NCI-H69 (cell line): ENCODE measurements at regions not wholly inside any gene's neighbourhood (a gene's known extent, or its start where the extent isn't known, plus 50 kb on each side); places are given as distances from the start of the nearest gene placed in this dataset.
A peak's percentile ranks its signal among the peaks of the same experiment; 100 is the strongest.

Source experiments
- DNase-seq: peaks from one replicate; lab custom pipeline; 2025; lab: John Stamatoyannopoulos, UW

DNA sequence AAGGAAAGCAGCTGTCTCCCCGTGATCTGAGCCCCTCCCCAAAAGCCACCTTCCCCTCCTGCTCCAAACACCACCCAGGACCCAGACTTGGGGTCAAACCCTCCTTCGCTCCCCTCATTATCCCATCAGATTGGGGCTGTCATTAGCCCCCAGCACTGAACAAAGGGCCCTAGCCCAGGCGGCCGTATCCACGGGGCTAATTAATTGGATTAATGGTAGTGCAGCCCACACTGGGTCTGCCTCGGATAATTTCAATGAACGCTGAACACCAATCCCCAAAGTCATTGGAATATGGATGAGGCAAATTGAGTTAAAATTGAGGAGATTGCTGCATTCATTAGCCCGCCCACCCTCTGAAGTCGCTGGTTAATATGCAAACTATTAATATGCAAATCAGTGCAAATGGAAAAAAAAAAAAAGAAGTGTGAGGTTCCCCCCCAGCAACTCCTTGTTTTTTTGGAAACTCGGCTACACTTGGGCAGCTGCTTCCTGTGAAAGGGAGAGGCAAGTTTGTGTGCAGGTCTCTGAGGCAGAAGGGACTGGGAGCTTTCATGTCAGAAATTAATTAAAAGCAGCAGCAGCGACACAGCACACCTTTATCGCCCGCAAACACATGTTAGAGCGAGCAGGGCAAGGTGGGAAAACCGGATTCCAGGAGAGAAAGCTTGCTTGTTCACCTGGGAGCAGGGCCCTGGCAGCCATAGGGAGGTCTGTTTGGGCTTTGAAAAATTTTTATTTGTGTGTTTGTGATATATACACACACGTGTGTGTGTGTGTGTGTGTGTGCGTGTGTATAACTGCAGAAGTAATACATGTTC is 517.8 kb downstream of the MIAT start:
- DNase-seq, result no peak

DNA sequence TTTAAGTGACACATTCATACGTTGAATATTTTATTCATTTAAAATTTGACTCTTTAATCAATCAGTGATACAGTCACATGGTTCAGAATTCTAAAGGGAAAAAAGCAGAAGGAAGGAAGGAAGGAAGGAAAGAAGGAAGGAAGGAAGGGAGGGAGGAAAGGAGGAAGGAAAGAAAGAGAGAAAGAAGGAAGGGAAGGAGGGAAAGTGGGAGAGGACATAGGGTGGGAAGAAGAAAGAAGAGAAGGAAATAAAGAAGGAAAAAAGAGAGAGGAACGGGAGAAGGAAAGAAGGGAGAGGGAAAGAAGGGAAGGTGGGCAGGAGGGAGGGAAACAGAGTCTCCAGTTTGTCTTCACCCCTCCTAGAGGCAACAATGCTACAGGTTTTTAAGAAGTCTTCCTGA is 518.6 kb downstream of the MIAT start:
- no peak for DNase-seq

DNA sequence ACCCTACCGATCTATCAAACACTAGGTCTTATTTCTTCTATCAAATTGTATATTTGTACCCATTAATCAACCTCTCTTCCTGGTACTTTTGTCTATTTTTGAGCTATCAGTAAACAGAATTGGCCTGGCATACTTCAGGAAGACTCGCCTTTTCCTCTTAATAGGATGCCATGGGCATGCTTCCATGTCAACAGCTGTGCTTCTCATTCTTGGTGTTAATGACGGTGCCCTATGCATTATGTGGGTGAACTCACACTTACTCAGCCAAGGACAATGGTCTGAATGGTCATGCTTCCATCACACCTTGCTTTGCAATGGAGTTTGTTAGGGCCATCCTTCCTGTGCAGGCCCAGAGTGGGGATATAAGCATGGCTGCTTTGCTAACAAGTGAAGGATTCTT is 521.8 kb downstream of the MIAT start:
- no peak for DNase-seq

DNA sequence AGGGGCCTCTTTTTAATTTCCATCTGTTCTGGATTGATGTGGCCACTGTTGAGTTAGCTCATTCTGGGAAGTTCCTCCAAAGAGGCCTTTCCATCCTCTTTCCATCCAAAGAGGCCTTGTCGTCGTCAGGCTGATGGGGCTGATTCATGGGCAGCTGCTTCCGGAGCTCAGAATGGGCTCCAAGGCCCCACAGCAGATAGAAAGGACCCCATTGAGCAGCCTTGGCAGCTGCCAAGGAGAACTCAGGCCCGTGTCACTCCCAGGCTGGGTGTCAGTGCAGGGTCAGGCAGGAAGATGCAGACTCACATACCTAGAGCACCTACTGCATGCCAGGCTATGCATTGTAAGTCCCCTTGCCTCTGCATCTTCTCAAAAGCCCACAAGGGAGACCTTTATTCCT is 524.1 kb downstream of the MIAT start:
- DNase-seq, result no peak

DNA sequence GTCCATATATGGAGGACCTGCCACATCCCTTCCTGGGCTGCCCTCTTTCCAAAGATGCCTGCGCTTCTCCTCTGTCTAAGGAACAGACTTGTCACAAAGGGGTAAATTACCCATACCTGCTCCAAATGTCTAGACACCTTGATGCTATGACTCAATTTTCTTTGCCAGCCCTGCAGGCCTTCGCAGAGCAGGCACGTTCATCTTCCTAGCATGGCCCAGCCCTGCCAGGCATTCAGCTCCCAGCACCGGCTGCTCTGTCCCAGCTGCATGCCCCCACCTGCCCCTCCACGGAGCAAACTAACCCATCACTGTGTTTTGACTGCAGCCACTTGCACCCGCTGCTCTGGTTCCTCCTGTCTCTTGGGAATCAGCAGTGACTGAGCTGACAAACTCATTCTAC is 526.1 kb downstream of the MIAT start:
- DNase-seq, result no peak

DNA sequence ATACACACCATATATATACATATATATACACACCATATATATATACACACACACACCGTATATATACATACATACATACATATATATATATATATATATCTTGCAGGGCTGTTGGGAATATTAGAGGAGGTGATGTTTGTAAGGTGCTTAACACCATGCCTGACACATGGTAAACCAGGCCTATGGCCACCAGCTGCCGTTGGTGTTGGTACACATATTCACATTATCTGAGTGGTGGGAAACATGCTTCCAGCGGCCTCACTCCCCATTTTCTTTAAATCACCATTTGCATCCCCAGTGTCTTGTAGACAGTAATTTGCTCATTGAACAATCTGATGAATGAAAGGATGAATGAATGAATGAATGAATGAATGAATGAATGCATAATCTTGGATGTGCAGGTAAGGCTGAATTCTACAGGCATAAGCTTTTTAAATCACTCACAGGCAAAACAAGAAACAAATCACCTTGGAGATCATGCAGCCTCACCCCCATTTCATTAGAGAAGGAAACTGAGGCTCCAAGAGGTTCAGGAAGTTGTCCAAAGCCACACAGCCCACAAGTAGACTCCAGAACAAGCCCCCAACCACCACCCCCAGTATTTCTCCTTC is 527.8 kb downstream of the MIAT start:
- DNase-seq, result no peak

DNA sequence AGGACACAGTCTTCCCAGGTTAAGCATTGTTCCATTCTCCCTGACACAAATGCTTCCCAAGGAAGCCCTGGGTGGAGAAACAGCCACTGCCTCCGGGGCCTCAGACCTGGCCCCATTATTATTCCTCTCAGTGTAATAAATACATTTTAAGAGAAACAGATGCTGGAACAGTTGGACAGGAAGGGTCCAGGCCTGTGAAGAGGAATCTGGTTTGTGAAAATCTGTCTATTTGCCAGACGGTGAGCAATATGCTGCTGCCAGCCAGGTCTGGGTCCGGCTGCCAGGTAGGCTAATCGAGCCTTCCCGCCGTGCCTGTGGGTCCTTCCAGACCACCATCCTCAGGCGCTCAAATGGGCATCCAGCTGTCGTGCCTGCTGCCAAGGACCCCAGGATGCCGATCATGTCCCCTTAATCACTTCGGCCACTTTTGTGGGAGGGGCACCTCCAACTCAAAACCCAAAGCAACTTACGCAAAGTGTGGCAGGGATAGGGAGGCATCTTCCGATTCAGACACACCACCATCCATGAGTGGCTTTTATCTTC is 528.4 kb downstream of the MIAT start:
- DNase-seq, result no peak

DNA sequence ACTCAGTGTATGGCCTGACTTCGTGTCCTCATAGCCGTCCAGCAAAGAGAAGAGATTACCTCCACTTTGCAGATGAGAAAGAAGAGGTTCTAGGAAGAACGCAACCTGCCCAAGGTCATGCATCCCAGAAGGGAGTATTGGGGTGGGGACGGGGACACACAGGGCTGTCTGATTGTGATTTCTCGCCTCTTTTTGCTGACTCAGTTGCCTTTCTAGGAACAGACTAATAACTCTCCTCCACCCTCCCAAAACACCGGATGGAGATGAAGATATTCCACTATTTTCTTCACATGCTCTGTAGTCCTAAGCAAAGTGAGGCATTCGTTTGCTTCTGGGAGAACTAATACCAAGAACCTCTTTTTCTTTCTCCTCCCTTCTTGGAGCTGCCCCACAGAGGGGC is 529.3 kb downstream of the MIAT start:
- DNase-seq, result no peak

DNA sequence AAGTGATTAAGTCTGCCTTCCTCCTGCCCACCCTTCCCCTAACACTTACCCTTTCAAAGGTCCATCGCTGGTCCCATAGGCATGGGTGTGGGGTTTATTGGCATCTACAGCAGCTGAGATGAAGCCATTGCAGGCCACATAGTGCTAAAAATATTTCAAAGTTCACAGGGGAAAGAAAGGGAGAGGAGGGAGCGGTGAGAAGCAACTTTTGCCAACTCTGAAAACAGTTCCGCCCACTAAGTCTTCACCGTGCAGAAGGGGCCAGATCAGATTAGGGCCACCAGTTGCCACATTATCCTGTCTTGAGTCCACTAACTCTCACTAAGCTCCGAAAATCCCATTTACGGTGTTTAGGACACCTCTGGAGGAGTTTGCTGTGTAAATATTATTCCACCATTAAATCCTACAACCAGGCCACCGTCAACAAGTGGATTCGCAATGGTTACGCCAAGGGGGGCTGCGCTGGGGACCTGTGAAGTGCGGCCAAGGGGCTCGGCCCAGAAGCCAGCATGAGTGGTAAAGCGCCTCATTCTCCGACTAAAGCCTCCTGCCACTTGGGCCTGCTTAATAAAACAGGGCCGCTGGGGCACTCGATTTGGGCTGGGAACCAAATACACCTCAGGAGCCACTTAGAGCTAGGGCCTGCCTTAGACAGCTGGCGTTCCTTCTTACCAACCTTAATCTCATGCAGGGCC is 534.9 kb downstream of the MIAT start:
- no peak for DNase-seq

DNA sequence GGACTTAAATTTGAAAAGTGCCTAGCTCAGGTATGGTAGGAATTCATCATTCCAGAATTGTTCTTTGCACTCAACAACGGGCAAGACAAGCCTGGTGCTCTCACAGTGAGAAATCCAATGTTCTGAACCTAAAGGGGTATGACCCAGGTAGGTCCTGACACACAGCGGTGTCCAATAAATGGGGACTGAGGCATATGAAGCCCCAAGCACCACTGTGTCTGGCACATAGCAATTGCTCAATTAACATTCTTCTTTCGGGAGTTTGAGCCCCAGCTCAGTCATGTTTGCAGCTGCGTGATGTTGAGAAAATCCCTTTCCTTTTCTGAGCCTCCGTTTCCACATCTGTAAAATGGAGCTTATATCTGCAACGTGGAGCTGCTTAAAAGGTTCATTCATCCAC is 535.8 kb downstream of the MIAT start:
- no peak for DNase-seq

DNA sequence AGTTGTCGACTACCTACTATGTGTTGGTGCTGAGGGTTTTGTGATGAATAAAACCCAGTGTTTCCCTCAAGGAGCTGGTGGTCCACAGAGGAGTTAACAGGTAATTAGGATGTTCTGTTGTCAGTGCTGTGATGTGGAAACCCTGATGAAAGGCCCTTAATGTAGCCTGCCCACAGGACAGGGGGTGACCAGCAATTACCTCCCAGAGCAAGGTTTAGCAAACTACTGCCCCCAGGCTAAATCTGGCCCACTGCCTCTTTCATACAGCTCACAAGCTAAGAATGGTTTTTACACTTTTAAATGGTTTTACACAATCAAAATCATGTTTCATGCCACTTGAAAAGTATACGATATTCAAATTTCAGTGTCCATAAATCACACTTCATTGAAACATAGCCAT is 536.2 kb downstream of the MIAT start:
- DNase-seq, result no peak

DNA sequence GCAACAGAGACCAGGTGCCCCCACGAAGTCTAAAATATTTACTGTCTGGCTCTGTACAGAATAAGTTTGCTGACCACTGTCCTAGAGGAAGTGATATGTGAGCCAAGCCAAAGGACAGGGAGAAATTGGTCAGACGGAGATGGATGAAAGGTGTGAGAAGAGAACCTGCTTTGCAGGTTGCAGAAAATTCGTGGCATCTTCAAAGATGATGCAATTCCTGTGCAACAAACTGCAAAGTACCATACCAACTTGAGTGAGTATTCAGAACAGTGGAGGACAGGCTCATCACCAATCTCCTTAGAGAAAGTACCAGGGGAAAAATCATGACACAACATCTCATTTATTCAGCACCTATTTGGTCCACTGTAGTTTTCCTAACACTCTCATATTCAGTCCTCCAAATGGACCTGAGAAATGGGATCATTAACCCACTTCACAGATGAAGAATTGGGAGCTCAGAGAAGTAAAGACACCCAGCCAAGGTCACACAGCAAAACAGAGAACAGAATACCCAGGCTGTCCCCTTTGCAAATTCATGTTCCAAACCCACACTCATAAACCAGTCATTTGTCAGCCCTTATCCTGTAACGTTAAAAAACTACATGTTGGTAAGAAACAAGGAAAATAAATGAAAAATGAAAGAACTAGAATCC is 536.8 kb downstream of the MIAT start:
- no peak for DNase-seq

DNA sequence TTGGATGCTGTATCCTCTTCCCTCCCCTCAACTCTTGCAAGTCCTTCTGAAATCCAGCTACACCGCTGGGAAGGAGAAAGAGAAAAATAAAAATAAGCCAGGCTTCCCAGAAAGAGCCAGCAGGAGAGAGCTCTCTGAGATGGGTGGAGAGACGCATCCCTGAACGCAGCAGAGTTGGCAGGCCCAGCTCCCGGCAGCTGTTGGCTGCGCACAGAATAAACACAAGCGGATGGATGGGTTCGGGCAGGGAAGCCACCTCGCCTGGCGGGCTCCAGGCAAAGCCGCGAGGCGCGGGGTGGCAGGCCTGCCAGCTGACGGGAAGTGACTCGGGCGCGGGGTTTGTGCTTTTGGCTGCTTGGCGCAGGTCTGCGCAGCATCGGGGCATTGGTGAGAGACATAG is 537.7 kb downstream of the MIAT start:
- no peak for DNase-seq

DNA sequence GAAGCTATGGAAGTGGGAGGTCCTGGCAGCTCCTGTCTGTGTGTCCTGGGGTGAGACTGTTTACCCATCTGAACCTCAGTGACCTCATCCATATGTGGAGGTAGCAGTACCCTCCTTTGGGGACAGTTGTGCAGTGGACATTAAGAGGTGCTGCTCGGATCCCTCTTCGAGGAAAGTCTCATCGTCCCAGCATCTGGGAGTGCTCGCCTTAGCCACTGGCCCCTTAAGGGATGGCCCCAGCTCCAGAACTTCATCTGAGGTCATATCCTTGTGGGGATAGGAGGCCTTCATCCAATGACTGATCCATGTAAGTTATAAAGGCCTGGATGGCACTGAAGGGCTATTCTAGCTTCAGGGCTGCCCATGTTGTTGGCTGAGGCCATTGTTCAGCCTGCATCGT is 538.1 kb downstream of the MIAT start:
- DNase-seq, result no peak

DNA sequence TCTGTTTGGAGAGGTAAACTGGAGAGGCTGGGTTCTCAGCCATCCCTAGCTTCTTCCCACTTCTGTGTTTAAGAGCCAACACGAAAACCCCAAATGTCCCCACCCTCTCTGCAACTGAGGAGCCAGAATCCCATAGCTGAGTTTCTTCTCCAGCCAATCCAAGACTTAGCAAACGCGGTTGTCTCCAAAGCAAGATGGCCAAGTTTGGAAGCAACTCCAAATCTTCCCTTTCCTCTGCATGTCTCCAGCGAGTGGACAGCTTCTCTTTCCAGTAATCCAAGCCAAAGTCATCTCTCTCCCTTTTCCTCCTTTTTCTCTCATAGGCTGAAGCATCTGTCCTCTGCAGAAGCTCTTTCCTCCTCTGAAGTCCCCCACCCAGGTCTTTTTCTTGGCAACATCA is 539.2 kb downstream of the MIAT start:
- DNase-seq, result no peak

DNA sequence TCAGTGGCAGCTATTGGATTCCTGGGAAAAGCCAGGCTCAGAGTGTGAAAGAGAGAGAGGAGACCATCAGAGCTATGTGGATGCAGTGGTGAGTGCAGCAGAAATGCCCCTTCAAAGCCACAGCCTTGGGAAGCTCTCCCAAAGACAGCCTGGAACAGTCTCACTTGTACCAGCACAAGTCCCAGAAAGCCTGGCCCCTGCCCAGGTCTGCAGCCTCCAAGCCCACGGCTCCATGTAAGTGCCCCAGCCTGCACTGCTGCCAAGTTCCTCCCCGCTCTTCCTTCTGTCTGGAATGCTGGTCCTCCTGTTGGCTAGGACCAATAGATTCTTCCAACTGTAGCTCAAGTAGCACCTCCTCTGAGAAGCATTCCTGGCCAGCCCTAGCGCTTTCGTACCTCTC is 539.7 kb downstream of the MIAT start:
- no peak for DNase-seq

DNA sequence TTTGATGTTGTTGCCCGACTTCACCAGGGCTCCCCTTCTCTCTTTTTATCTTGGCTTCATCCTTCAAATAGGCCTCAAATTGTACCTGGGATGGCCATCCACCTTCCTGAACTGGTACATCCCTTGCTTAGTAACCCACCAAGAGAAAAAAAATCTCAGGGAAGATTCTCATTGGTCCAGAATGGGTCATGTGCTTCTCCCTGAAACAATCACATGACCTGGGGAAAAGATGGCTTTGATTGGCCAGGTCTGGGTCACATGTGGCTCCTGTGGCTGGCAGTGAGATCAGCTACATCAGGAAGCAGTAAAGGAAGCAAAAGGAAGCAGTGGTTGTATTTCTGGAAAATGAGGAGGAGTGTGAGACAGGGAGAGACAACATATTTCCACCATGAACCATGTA is 540.2 kb downstream of the MIAT start:
- no peak for DNase-seq

DNA sequence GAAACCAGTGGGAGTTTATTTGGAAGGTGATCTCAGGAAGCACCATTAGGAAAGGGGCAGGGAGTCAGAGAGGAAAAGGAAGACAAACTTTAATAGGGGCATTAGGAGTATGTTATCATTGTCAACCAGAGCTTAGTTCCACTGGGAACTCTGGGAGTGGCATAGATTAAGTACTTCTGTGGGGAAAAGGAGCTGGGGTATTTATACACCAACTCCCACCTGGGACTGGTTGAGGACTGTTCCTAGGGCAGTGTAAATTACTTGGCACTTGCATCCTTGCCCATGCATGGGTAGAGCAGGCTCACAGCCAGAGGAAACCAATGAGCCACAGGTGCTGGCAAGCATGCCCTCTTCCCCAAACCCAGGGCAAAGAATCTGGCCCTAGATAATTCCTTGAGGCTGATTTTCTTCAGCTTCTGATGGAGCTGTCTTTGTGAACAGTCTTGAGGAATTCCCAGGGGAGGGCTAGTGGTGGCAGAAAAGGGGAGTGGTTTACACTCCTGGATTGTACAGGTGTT is 541.2 kb downstream of the MIAT start:
- peak; percentile 2 for DNase-seq

DNA sequence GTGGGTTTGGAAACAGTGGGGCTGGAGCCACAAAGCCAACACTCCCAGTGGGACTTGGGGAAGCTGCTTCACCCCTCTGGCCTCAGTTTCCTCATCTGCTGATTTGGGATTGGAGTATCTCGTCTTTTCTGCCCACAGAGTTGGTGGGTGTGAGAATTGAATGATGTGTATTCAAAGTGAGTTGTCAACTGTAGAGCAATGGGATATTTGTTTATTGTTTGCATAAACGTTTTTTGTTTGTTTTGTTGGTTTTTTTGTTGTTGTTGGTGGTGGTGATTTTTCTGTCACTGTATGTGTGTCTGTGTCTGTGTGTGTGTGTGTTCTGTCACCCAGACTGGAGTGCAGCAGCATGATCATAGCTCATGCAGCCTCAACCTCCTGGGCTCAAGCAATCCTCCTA is 542.0 kb downstream of the MIAT start:
- DNase-seq, result no peak

DNA sequence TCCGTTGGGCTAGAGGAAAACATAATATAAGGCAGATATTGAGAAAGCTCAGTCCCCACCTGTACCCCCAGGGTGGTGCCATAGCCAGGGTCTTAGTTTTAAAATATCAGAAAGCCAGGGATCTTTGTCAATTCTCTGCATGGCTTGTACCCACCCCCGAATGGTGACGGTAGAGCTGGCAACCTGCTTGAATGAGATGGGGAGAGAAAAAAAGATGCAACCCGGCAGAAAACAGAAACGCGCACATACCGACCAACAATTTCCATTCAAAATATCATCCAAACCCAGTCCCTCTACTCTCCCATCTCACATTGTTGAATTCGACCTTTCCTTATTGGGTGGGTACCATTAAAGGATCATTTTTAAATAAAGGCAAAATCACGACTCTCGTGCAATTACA is 543.9 kb downstream of the MIAT start:
- no peak for DNase-seq

DNA sequence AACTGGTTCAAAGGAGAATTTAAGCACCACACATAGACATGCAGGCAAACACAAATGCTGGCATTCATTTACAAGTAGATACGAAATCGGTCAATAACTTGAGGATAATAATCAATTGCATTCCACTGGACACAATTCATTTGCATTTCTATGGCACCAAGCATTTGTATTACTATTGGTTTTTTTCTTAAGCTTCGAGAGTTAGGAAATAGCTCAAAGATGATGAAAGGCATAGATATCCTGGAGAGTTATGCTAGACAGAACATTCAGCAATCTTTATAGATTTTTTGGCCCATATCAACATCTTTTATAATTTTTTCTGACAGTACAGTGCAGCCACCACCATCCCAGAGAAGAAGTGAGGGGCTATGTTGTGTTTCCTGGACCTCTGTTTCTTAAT is 544.4 kb downstream of the MIAT start:
- no peak for DNase-seq

DNA sequence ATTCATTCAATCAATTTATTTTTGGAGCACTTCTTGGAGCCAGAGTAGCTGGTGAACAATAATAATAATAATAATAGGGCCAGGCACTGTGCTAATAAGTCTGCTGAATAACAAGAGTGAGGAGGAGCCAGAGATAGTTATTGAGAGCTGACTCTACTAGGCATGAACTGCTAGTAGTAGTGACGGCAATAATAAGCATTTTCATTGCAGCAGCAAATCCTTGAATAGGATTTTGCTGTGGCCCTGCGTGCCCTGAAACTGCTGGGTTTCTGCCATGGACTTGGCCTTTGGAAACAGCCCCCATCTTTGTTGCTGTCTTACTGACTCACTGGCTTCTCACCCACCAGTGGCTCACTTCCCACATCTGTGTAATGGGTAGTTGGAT is 545.9 kb downstream of the MIAT start:
- DNase-seq, result no peak
